Chondrocyte (in vitro differentiated cells): ENCODE measurements at regions not wholly inside any gene's neighbourhood (a gene's known extent, or its start where the extent isn't known, plus 50 kb on each side); places are given as distances from the start of the nearest gene placed in this dataset.

Source experiments
- DNase-seq: peaks from one replicate; pipeline ENCODE4 v3.0.0; 2021; ENCODE audit warnings: mixed read lengths, low spot score
- H3K27ac Mint-ChIP-seq: one replicate; pipeline ENCODE4 v1.8.0; 2021; ENCODE audit warnings: mild to moderate bottlenecking, moderate library complexity, mixed read lengths; ENCODE audit not compliant: unreplicated experiment
- H3K27me3 Mint-ChIP-seq: 2 replicates; pipeline ENCODE4 v1.8.0; 2021; ENCODE audit warnings: low read depth, mixed read lengths
- H3K36me3 Mint-ChIP-seq: 2 replicates; pipeline ENCODE4 v1.8.0; 2021; ENCODE audit warnings: low read depth, mixed read lengths
- H3K4me1 Mint-ChIP-seq: 2 replicates; pipeline ENCODE4 v1.8.0; 2021; ENCODE audit warnings: low read depth, mild to moderate bottlenecking, mixed read lengths
- H3K4me3 Mint-ChIP-seq: one replicate; pipeline ENCODE4 v1.8.0; 2021; ENCODE audit warnings: mild to moderate bottlenecking, moderate library complexity, mixed read lengths; ENCODE audit not compliant: unreplicated experiment
- H3K9me3 Mint-ChIP-seq: 2 replicates; pipeline ENCODE4 v1.8.0; 2021; ENCODE audit warnings: low read depth, mixed read lengths
- TF ChIP-seq, protein P1 (sequence below): fragments of 200-600 bp; sonication (generic); IDR thresholded peaks from 2 replicates; pipeline ENCODE4 v1.5.0; 2021; ENCODE audit warnings: antibody characterized with exemption, mild to moderate bottlenecking, moderate library complexity

DNA sequence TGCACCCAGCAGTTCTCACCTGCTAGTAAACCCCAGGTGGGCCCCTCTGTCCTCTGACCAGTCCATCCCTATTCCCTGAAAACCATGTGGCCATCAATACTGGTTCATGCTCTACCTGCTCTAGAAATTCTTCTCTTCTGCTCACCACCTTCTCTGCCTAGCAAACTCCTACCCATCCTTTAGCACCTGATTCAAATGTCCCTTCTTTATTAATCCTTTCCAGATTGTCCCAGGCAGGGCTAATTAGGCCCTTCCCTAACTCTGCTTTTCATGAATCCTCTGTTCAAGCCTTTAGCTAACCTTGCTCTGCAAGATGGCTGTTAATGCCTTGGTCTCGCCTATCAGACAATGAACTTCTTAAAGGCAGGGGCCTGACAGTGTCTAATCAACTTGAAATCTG lies 62.1 kb upstream of the TRABD2B start:
- H3K36me3 Mint-ChIP-seq = no peaks in the 10 kb centered on the region
- TF ChIP-seq, protein P1, sequence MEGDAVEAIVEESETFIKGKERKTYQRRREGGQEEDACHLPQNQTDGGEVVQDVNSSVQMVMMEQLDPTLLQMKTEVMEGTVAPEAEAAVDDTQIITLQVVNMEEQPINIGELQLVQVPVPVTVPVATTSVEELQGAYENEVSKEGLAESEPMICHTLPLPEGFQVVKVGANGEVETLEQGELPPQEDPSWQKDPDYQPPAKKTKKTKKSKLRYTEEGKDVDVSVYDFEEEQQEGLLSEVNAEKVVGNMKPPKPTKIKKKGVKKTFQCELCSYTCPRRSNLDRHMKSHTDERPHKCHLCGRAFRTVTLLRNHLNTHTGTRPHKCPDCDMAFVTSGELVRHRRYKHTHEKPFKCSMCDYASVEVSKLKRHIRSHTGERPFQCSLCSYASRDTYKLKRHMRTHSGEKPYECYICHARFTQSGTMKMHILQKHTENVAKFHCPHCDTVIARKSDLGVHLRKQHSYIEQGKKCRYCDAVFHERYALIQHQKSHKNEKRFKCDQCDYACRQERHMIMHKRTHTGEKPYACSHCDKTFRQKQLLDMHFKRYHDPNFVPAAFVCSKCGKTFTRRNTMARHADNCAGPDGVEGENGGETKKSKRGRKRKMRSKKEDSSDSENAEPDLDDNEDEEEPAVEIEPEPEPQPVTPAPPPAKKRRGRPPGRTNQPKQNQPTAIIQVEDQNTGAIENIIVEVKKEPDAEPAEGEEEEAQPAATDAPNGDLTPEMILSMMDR = no peak
- H3K4me3 Mint-ChIP-seq = no peak overlapping the region
- DNase-seq = no peak
- peaks cover 38% of the 10 kb centered on the region for H3K27me3 Mint-ChIP-seq
- H3K27ac Mint-ChIP-seq = no peak overlapping the region
- no peaks in the 10 kb centered on the region for H3K9me3 Mint-ChIP-seq
- peaks cover 3% of the 10 kb centered on the region for H3K4me1 Mint-ChIP-seq

DNA sequence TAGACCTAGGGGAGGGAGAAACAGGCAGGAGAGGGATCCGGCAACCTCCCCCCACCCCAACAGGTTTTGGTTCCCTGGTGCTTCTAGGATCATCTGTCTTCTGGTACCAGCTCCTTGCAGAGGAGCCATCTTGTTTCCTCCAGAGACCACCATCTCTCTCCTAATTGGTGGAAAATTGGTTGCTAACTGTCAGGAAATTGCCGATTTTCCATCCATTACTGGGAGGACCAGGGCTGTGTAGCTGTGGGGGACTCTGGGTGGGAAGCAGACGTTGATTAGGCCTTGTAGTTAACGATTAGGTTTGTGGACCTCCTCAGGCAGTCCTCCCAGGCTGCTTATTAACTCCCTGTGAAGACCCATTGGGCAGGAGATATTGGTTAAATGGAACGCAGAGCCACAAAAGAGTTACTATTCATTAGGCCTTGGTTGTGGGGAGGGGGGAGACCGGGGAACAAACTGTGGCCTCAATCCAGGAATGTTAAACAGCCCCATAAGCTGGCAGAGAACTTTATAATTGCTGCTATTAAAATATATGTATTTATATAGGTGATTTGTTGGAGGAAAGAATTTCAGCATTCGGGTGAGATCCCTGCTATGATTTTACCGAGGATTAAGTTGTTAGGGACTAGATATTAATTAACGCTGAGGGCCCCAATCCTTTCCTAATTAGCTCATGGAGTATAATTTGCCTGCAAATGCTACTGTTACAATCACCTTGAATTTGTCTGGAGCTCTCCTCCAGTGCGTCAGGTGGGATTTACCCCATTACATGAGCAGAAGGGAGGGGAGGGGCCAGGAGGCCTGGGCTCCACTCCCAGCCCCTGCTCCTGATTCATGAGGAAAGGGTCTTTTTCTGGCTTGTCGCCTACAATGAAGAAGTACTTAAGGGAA lies 61.2 kb upstream of the TRABD2B start:
- peaks cover 8% of the 10 kb centered on the region for H3K4me1 Mint-ChIP-seq
- H3K36me3 Mint-ChIP-seq = no peaks in the 10 kb centered on the region
- H3K9me3 Mint-ChIP-seq = no peaks in the 10 kb centered on the region
- no peak overlapping the region for H3K4me3 Mint-ChIP-seq
- peaks cover 38% of the 10 kb centered on the region for H3K27me3 Mint-ChIP-seq
- TF ChIP-seq, protein P1 = no peak
- no peak for DNase-seq
- H3K27ac Mint-ChIP-seq = no peak overlapping the region

DNA sequence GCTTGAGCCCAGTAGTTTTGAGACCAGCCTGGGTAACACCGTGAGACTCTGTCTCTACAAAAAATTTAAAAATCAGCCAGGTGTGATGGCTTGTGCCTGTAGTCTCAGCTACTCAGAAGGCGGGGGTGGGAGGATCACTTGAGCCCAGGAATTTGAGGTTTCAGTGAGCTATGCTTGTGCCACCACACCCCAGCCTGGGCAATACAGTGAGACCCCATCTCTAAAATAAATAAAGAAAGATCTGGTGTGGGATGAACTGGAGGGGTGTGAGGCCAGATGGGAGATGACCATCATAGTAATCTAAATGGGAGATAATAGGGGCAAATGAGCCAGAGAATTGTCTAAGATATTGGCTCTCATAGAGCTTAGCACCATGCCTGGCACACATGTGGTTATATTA lies 60.1 kb upstream of the TRABD2B start:
- Mint-ChIP-seq H3K4me3 (no peak overlapping the region), H3K36me3 (no peaks in the 10 kb centered on the region), H3K9me3 (no peaks in the 10 kb centered on the region), H3K4me1 (peaks cover 20% of the 10 kb centered on the region), H3K27ac (no peak overlapping the region), H3K27me3 (peaks cover 32% of the 10 kb centered on the region)
- TF ChIP-seq, protein P1 = no peak
- DNase-seq = no peak

DNA sequence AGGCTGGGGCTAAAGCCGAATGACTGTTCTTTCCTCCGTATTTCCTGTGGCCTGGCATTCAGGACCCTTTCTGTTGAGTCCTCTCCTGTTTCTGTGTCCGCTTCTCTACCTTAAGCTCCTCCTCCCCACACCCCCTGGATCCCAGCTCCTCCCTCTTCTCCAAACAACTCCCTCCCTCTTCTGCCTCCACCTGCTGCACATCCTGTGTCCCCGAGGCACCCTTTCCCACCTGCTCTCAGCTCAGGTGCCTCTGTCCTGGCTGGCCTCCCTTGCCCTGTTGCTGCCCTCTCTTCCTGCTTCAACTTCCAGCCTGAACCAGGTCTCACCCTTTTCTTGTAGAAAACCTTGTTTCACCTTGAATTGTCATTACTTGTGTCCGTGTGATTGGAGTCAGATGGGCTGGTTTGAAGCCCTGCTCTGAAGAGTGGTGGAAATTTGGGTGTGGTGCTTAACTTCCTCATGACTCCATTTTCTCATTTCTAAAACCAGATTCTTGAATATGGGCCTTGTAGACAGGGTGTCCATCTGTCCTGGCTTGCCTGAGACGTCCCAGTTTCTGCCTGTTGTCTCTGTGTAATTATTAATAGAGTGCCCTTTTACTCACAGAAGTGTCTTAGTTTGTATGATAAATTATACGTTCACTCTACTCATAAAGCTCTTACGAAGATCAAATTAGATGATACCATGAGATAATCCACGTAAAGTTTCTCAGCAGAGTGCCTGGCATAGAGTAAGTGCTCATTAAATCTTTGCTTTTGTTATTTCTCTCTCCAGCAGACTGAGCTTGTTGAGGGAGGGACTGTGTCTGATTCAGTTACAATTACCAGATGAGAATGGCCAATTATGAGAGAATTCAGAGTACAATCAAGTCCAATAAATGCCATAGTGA lies 58.9 kb upstream of the TRABD2B start:
- no peak overlapping the region for H3K4me3 Mint-ChIP-seq
- H3K4me1 Mint-ChIP-seq = peaks cover 31% of the 10 kb centered on the region
- H3K9me3 Mint-ChIP-seq = no peaks in the 10 kb centered on the region
- TF ChIP-seq, protein P1 = no peak
- H3K27me3 Mint-ChIP-seq = peaks cover 31% of the 10 kb centered on the region
- H3K27ac Mint-ChIP-seq = no peak overlapping the region
- no peak for DNase-seq
- no peaks in the 10 kb centered on the region for H3K36me3 Mint-ChIP-seq

DNA sequence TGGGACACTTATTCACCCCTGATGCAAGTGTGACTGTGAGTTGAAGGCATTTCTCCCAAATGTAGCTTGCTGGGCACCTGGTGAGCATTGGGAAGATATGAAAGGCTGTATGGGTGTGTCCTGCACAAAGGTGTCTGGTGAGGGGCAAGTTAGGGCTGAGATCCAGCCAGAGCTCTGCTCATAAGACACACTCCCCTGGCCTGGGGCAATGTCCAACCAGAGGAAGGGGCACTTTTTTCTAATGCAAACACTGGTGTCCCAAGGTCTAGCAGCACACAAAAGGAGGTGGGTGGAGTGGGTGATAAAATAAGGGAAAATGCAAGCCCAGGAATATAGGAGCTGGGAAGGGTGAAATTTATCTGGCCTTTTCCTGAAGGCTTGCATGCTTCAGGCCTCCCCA lies 57.0 kb upstream of the TRABD2B start:
- no peak for DNase-seq
- H3K27me3 Mint-ChIP-seq = peaks cover 20% of the 10 kb centered on the region

More for the DNA sequence above, 57.0 kb upstream of the TRABD2B start:
- H3K4me3 Mint-ChIP-seq = no peak overlapping the region
- peaks cover 46% of the 10 kb centered on the region for H3K4me1 Mint-ChIP-seq
- H3K9me3 Mint-ChIP-seq = no peaks in the 10 kb centered on the region
- H3K36me3 Mint-ChIP-seq = no peaks in the 10 kb centered on the region
- no peak overlapping the region for H3K27ac Mint-ChIP-seq
- TF ChIP-seq, protein P1 = no peak
